Endothelial cell (in vitro differentiated cells): ENCODE measurements at regions not wholly inside any gene's neighbourhood (a gene's known extent, or its start where the extent isn't known, plus 50 kb on each side); places are given as distances from the start of the nearest gene placed in this dataset.

Experiments used
- DNase-seq: peaks from one replicate; pipeline ENCODE4 v3.0.0; 2021; ENCODE audit warnings: low spot score
- H3K27ac Mint-ChIP-seq: one replicate; pipeline ENCODE4 v1.8.0; 2021; ENCODE audit warnings: mixed read lengths, inconsistent platforms; ENCODE audit not compliant: unreplicated experiment
- H3K27me3 Mint-ChIP-seq: one replicate; pipeline ENCODE4 v1.8.0; 2021; ENCODE audit warnings: mild to moderate bottlenecking, moderate library complexity, mixed read lengths, inconsistent platforms; ENCODE audit not compliant: unreplicated experiment
- H3K36me3 Mint-ChIP-seq: one replicate; pipeline ENCODE4 v1.8.0; 2021; ENCODE audit warnings: mild to moderate bottlenecking, low read depth, mixed read lengths, inconsistent platforms; ENCODE audit not compliant: unreplicated experiment
- H3K4me1 Mint-ChIP-seq: one replicate; pipeline ENCODE4 v1.8.0; 2021; ENCODE audit warnings: mild to moderate bottlenecking, mixed read lengths, inconsistent platforms; ENCODE audit not compliant: unreplicated experiment
- H3K4me3 Mint-ChIP-seq: one replicate; pipeline ENCODE4 v1.8.0; 2021; ENCODE audit warnings: mild to moderate bottlenecking, mixed read lengths, inconsistent platforms; ENCODE audit not compliant: unreplicated experiment
- H3K9me3 Mint-ChIP-seq: one replicate; pipeline ENCODE4 v1.8.0; 2021; ENCODE audit warnings: mixed read lengths, inconsistent platforms; ENCODE audit not compliant: unreplicated experiment
- TF ChIP-seq, protein P1 (sequence below): fragments of 200-600 bp; sonication (generic); IDR thresholded peaks from one replicate; pipeline ENCODE4 v1.5.0; 2021; ENCODE audit warnings: antibody characterized with exemption; ENCODE audit not compliant: unreplicated experiment

DNA sequence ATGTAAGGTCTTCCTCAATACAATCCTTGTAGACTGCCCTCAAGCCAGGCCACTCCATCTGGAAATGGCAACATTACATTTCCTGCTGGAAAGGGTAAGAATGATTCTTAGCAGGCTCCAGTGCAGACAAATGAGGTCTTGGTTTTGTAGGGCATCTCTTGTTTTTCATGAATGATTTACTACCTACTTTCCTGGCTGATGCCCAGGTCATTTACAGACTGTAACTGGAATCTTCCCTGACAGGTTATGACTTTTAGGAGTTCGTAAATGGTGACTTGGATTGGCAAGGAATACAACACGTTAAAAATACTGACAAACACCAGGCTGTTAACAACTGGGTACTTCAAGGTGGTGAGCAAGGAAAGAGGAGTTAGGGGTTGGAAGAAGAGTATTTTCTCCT, 510.5 kb upstream of the TNC start:
- no peak overlapping the region for H3K27ac Mint-ChIP-seq

DNA sequence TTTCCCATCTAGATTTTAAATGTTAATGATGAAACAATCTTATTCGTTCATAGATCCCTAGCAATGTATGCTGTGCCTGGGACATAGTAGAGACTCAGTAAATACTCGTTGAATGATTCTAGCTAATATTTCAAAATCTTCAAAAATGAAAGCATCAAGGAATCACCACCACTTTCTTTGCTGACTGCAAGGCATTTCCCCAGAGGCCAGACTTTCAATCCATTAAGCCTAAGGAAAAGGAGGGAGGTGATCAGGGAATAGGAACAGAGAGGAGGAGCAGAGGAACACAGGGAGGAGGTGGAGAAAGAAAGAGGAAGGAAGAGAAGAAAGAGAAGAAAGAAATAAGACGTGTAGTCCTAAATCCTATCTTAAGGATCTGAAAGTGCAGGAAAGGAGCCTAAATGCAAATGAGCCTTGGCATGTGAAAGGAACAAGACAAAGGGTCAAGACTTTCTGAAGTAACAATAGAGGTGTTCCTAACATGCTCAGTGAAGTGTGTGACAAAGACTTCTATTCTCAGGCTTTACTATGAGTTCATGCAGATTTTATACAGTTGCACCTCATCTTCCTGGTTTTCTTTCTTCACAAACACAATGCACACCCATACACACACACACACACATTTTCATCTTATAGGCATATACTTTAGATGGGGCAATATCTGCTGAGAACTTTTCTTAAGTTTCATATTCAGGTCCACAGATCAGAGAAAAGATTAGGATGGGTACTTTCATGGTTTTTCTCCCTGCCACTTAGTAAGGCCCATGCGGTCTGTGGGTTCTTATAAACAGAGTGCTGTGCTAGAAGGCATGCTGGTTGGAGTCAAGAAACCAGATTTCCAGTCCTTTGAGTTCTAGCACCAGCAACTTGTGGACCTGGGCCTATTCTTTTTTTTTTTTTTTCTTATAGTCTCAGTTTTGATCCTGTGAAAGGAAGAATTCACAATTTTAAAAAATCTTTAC, 512.2 kb upstream of the TNC start:
- peaks cover 8% of the 10 kb centered on the region for H3K4me1 Mint-ChIP-seq
- DNase-seq: no peak
- TF ChIP-seq, protein P1, sequence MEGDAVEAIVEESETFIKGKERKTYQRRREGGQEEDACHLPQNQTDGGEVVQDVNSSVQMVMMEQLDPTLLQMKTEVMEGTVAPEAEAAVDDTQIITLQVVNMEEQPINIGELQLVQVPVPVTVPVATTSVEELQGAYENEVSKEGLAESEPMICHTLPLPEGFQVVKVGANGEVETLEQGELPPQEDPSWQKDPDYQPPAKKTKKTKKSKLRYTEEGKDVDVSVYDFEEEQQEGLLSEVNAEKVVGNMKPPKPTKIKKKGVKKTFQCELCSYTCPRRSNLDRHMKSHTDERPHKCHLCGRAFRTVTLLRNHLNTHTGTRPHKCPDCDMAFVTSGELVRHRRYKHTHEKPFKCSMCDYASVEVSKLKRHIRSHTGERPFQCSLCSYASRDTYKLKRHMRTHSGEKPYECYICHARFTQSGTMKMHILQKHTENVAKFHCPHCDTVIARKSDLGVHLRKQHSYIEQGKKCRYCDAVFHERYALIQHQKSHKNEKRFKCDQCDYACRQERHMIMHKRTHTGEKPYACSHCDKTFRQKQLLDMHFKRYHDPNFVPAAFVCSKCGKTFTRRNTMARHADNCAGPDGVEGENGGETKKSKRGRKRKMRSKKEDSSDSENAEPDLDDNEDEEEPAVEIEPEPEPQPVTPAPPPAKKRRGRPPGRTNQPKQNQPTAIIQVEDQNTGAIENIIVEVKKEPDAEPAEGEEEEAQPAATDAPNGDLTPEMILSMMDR: no peak
- H3K27ac Mint-ChIP-seq: no peak overlapping the region
- H3K4me3 Mint-ChIP-seq: no peak overlapping the region
- H3K9me3 Mint-ChIP-seq: no peaks in the 10 kb centered on the region
- no peaks in the 10 kb centered on the region for H3K27me3 Mint-ChIP-seq
- no peaks in the 10 kb centered on the region for H3K36me3 Mint-ChIP-seq

More for the DNA sequence above, 510.5 kb upstream of the TNC start:
- Mint-ChIP-seq H3K9me3 (no peaks in the 10 kb centered on the region), H3K27me3 (no peaks in the 10 kb centered on the region), H3K4me1 (peaks cover 8% of the 10 kb centered on the region), H3K36me3 (no peaks in the 10 kb centered on the region), H3K4me3 (no peak overlapping the region)
- TF ChIP-seq, protein P1: no peak
- no peak for DNase-seq

DNA sequence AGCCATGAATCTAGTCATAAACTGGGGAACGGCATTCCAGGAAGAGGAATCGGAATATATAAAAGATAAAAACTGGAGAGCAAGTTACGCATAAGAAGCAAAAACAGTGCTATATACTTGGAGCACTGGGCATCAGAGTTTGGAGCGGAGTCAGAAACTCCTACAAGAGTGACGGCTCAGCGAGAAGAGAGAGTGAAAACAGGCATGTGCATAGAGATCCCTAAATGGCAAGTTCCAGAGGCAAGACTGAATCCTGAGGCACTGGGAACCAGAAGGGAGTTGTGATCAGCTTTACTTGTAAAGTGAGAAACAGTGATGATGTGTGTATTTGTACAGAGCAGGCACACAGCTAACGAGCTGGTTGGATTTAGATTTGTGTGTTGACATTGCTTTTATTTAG, 514.4 kb upstream of the TNC start:
- Mint-ChIP-seq H3K36me3 (no peaks in the 10 kb centered on the region), H3K27me3 (no peaks in the 10 kb centered on the region), H3K4me1 (peaks cover 8% of the 10 kb centered on the region), H3K27ac (no peak overlapping the region), H3K4me3 (no peak overlapping the region), H3K9me3 (no peaks in the 10 kb centered on the region)
- TF ChIP-seq, protein P1: no peak
- DNase-seq: no peak

DNA sequence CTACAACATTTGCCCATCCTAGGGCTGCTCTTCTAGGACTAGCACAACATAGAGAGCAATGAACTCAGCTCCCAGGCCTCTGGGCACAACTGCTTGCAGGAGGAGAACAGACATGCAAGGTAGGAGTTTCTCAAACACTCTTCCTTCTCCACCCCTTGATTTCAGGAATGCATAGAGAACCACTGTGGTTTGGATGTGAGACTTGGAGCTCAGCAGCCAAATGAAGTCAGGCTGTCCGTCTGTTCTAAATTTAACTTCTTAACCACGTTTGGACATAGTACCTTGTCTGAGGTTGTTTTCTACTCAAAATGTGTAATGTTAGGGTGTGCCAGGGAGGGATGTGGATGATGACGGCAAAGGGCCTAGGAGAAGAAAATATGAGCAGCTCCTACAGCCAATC, 515.1 kb upstream of the TNC start:
- TF ChIP-seq, protein P1: no peak
- H3K36me3 Mint-ChIP-seq: no peaks in the 10 kb centered on the region

More for the DNA sequence above, 515.1 kb upstream of the TNC start:
- no peak overlapping the region for H3K4me3 Mint-ChIP-seq
- H3K27me3 Mint-ChIP-seq: no peaks in the 10 kb centered on the region
- no peak for DNase-seq
- no peak overlapping the region for H3K27ac Mint-ChIP-seq
- H3K9me3 Mint-ChIP-seq: no peaks in the 10 kb centered on the region
- H3K4me1 Mint-ChIP-seq: peaks cover 8% of the 10 kb centered on the region
